ENCODE measurements at regions not wholly inside any gene's neighbourhood (a gene's known extent, or its start where the extent isn't known, plus 50 kb on each side); places are given as distances from the start of the nearest gene placed in this dataset.

DNA sequence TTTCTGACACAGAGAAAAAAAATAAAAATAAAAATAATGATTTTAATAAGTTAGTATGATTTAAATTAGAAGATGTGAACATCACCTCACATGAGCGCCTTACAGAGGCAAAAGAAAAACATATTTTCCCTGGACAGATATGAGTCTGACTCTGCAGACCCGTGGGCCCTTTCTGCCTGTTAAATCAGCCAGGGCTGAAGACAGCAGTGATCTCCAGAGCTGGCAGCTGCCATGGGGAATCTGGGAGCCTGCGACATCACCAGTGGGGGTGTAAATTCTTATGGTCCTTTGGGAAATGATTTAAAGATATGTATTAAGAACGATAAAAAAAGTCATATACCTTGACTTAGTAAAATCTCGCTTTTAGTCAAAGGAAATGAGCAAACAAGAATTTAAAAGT, 65.7 kb upstream of the FOXF1 start:
- POLR2A ChIA-PET: interaction anchor here (0.8 kb wide), 1 partner anchor 8 kb away, joined by 3 read pairs; no protein-coding TSS in a partner anchor
- no peak for TF ChIP-seq LEF1 (IDR thresholded peaks at IDR 0.05; ENCODE audit: borderline replicate concordance)
- TF ChIP-seq TARDBP (IDR thresholded peaks at IDR 0.05): no peak
- TF ChIP-seq CTBP1 (IDR thresholded peaks at IDR 0.05; ENCODE audit: borderline replicate concordance): no peak
- TF ChIP-seq NFRKB (IDR thresholded peaks at IDR 0.05): no peak
- no peak for TF ChIP-seq HDGF (IDR thresholded peaks at IDR 0.05; ENCODE audit: borderline replicate concordance)
- no peak for TF ChIP-seq FOXM1 (IDR thresholded peaks at IDR 0.05; ENCODE audit: borderline replicate concordance)
- no peak for TF ChIP-seq BHLHE40 (IDR thresholded peaks at IDR 0.05; ENCODE audit: borderline replicate concordance)
- TF ChIP-seq SUZ12 (IDR thresholded peaks at IDR 0.05): no peak
- no peak for TF ChIP-seq L3MBTL2 (conservative IDR thresholded peaks at IDR 0.05)
- TF ChIP-seq FOXA1 (IDR thresholded peaks at IDR 0.05): no peak
- TF ChIP-seq ELF4 (IDR thresholded peaks at IDR 0.05): no peak
- TF ChIP-seq, protein P1, sequence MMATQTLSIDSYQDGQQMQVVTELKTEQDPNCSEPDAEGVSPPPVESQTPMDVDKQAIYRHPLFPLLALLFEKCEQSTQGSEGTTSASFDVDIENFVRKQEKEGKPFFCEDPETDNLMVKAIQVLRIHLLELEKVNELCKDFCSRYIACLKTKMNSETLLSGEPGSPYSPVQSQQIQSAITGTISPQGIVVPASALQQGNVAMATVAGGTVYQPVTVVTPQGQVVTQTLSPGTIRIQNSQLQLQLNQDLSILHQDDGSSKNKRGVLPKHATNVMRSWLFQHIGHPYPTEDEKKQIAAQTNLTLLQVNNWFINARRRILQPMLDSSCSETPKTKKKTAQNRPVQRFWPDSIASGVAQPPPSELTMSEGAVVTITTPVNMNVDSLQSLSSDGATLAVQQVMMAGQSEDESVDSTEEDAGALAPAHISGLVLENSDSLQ (IDR thresholded peaks at IDR 0.05): no peak
- TF ChIP-seq FOXK2 (IDR thresholded peaks at IDR 0.05): no peak
- TF ChIP-seq SP1 (IDR thresholded peaks at IDR 0.05): no peak
- TF ChIP-seq ZNF384 (IDR thresholded peaks at IDR 0.05): no peak
- no peak for TF ChIP-seq ARNT (IDR thresholded peaks at IDR 0.05)
- CTCF ChIA-PET: no interaction called here
- no peak for DNase-seq (ENCODE audit: extremely low spot score)

DNA sequence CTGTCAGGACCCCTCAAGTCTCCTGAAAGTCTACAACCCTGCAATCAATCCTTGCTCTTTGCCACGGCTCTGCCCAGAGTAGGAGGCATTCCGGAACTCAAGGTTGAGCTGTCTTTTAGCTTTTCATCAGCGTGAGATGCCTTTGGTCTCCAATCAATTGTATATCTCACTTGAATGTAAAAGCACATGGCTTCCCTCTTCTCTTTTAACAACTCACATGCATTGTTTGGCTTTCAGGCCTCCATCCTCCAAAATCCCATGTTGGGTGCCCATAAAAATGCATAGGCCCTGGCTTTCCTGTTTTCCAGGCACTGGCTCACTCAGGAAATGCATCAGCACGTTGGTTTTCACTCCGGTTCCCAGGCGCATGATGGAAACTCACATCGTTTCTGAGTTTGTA, 64.0 kb upstream of the FOXF1 start:
- POLR2A ChIA-PET: no interaction called here
- TF ChIP-seq FOXK2 (IDR thresholded peaks at IDR 0.05): no peak
- no peak for TF ChIP-seq ARNT (IDR thresholded peaks at IDR 0.05)
- TF ChIP-seq BHLHE40 (IDR thresholded peaks at IDR 0.05; ENCODE audit: borderline replicate concordance): no peak
- TF ChIP-seq SP1 (IDR thresholded peaks at IDR 0.05): no peak
- TF ChIP-seq ZNF384 (IDR thresholded peaks at IDR 0.05): no peak
- DNase-seq (ENCODE audit: extremely low spot score): no peak
- CTCF ChIA-PET: no interaction called here

DNA sequence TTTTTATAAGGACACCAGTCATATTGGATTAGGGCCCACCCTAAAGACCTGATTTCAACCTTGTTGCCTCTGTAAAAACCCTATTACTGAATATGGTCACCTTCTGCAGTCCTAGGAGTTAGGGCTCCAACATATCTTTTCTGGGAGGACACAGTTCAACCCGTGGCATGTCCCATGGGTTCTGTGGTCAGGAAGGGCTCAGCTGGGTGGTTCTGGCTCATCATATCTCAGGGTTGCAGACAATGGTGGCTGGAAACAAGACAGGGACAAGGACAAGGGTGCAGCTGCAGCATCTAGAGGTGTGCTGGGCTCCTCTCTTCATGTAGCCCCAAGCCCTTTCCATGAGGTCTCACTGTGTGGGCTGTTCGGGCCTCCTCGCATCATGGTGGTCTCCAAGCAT, 63.1 kb upstream of the FOXF1 start:
- CTCF ChIA-PET: no interaction called here
- no peak for TF ChIP-seq NFRKB (IDR thresholded peaks at IDR 0.05)
- no peak for TF ChIP-seq CTBP1 (IDR thresholded peaks at IDR 0.05; ENCODE audit: borderline replicate concordance)
- no peak for TF ChIP-seq SUZ12 (IDR thresholded peaks at IDR 0.05)
- TF ChIP-seq HDGF (IDR thresholded peaks at IDR 0.05; ENCODE audit: borderline replicate concordance): no peak
- POLR2A ChIA-PET: no interaction called here

DNA sequence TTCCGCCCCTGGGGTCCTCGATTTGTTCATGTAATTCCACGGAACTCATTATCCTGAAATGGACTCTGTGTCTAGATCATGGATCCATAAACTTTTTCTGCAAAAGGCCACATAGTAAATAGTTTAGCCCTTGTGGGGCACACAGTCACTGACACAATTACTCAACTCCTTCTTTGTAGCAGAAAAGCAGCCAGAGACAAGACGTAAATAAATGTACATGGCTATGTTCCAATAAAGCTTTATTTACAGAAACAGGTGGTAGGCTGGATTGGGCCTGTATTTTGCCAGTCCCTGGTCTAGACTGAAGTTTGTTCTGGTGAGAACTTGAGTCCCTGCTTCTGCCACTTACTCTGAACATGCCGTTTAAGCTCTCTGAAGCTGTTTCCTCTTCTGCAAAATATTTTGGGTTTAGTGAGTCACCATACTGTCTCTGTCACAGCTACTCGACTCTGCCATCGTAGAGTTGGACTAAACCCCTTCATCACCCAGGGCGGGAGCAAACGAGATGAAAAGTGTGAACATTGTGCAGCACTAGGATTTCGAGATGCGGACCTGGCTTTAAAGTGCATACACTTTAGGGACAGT, 61.9 kb upstream of the FOXF1 start:
- ChIA-PET CTCF (no interaction called here), POLR2A (no interaction called here)
- TF ChIP-seq SUZ12 (IDR thresholded peaks at IDR 0.05): no peak
- no peak for TF ChIP-seq TARDBP (IDR thresholded peaks at IDR 0.05)
- TF ChIP-seq ARNT (IDR thresholded peaks at IDR 0.05): no peak
- no peak for TF ChIP-seq CTBP1 (IDR thresholded peaks at IDR 0.05; ENCODE audit: borderline replicate concordance)
- no peak for TF ChIP-seq ZNF384 (IDR thresholded peaks at IDR 0.05)
- TF ChIP-seq ELF4 (IDR thresholded peaks at IDR 0.05): no peak
- TF ChIP-seq L3MBTL2 (conservative IDR thresholded peaks at IDR 0.05): no peak
- no peak for TF ChIP-seq FOXK2 (IDR thresholded peaks at IDR 0.05)
- no peak for TF ChIP-seq LEF1 (IDR thresholded peaks at IDR 0.05; ENCODE audit: borderline replicate concordance)
- TF ChIP-seq NFRKB (IDR thresholded peaks at IDR 0.05): no peak
- TF ChIP-seq HDGF (IDR thresholded peaks at IDR 0.05; ENCODE audit: borderline replicate concordance): no peak
- TF ChIP-seq BHLHE40 (IDR thresholded peaks at IDR 0.05; ENCODE audit: borderline replicate concordance): no peak
- TF ChIP-seq, protein P1 (IDR thresholded peaks at IDR 0.05): no peak
- no peak for TF ChIP-seq FOXA1 (IDR thresholded peaks at IDR 0.05)
- no peak for TF ChIP-seq SP1 (IDR thresholded peaks at IDR 0.05)
- TF ChIP-seq FOXM1 (IDR thresholded peaks at IDR 0.05; ENCODE audit: borderline replicate concordance): no peak

More for the DNA sequence above, 63.1 kb upstream of the FOXF1 start:
- DNase-seq (ENCODE audit: extremely low spot score): no peak

DNA sequence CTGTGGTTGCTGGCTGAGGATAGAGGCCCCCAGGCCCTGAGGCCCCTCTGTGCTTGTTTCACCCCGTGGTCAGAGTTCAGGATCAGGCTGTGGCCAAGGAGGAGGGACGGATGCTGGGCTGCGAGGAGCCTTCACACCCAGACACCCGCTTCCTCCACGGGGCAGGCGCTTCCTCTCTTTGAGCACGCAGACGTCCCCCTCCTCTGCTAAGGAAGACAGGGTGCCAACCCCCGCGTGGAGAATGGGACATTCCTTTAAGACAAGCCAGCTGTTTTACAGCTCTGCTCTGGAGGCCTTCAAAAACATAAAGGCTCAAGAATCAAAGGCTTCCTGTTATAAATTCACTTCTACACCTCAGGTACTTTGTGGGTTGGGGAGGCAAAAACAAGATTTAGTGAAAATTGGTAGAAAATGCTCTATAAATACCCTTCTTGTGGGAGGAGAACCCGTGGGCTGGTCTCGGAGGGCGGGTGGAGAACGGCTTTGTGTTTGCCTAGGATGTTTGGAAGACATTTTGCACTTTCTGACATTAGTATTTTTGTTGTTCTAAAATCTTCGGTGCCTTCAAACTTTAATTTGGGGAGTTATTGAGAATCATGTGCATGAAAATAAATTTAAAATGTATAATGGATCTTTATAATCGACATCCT, 60.8 kb upstream of the FOXF1 start:
- ChIA-PET CTCF (no interaction called here), POLR2A (no interaction called here)
- no peak for DNase-seq (ENCODE audit: extremely low spot score)
- TF ChIP-seq BHLHE40 (IDR thresholded peaks at IDR 0.05; ENCODE audit: borderline replicate concordance): no peak
- TF ChIP-seq, protein P1 (IDR thresholded peaks at IDR 0.05): no peak
- no peak for TF ChIP-seq ZNF384 (IDR thresholded peaks at IDR 0.05)
- no peak for TF ChIP-seq NFRKB (IDR thresholded peaks at IDR 0.05)
- TF ChIP-seq FOXK2 (IDR thresholded peaks at IDR 0.05): no peak
- TF ChIP-seq CTBP1 (IDR thresholded peaks at IDR 0.05; ENCODE audit: borderline replicate concordance): no peak
- no peak for TF ChIP-seq ELF4 (IDR thresholded peaks at IDR 0.05)

More for the DNA sequence above, 61.9 kb upstream of the FOXF1 start:
- DNase-seq (ENCODE audit: extremely low spot score): no peak

DNA sequence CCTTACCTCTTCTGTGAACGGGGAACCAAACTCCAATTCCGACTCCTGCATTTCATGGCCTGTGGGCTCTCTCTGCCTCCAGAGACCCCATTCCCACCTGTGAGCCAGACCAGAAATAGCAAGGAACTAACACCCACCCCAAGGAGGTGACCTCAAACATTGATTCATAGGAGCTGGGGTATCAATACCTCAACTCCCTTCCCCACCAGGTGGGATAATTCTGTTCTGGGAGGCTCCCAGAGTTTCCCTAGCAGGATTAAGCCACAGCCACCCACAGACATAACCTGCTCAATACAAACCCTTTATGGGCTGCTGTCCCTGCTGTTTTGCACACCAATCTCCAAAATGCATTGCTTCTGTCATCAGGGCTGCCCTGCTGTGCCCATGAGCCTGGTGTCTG, 59.6 kb upstream of the FOXF1 start:
- ChIA-PET CTCF (no interaction called here), POLR2A (no interaction called here)
- DNase-seq (ENCODE audit: extremely low spot score): no peak
- TF ChIP-seq ELF4 (IDR thresholded peaks at IDR 0.05) (no peak), ZNF384 (IDR thresholded peaks at IDR 0.05) (no peak), ARNT (IDR thresholded peaks at IDR 0.05) (no peak), L3MBTL2 (conservative IDR thresholded peaks at IDR 0.05) (no peak)
- TF ChIP-seq, protein P1 (IDR thresholded peaks at IDR 0.05): no peak
